ENCODE measurements at regions not wholly inside any gene's neighbourhood (a gene's known extent, or its start where the extent isn't known, plus 50 kb on each side); places are given as distances from the start of the nearest gene placed in this dataset.

DNA sequence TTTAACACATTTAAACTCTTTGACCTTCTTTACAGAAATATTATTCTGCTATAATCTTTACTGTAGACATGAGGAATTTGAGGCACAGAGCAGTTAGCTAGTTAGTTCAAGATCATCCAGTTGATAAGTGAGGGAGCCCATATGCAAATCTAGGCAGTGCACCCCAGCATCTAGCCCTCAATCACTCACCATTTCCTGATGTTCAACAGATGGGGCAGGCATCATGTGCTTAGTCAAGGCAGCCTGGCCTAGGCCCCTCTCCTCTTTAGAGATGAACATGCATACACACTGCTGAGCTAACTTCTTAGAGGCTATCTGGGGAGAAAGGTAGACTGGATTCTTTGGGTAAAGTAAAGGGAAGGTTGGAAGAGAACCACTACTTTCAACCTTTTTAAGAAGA is 206.8 kb upstream of the SLC24A2 start:
- no peak overlapping the region for H3K4me3 ChIP-seq (ENCODE audit: insufficient read depth, low read depth, low read length)
- ChIA-PET CTCF (no interaction called here), POLR2A (ENCODE audit: unreplicated experiment) (no interaction called here)
- H2BK5ac ChIP-seq (ENCODE audit: low read depth, low read length, poor library complexity, severe bottlenecking) = no peak overlapping the region
- no peak overlapping the region for H2BK20ac ChIP-seq (ENCODE audit: low read depth, low read length)
- H4K8ac ChIP-seq (ENCODE audit: low read depth in 2 of 2, low read length in 2 of 2) = no peak overlapping the region
- H2BK120ac ChIP-seq (ENCODE audit: low read depth, low read length) = no peak overlapping the region
- H3K18ac ChIP-seq (ENCODE audit: low read depth, low read length) = no peak overlapping the region
- in situ Hi-C loops (cut with MboI; ENCODE audit: low sequenced_read_pairs) (no loop called here), intact Hi-C loops (cut with micrococcal nuclease) (no loop called here), dilution Hi-C loops (cut with HindIII; ENCODE audit: low sequenced_read_pairs, unreplicated experiment) (no loop called here)
- no peak overlapping the region for H3K14ac ChIP-seq (replicated peaks; ENCODE audit: low read depth, low read length)
- TF ChIP-seq CEBPB (IDR thresholded peaks at IDR 0.05; ENCODE audit: low read depth, low read length) (no peak), NFE2L2 (IDR thresholded peaks at IDR 0.05; ENCODE audit: low read depth, low read length) (no peak), MXI1 (IDR thresholded peaks at IDR 0.05; ENCODE audit: borderline replicate concordance, low read depth, low read length) (no peak), CHD1 (IDR thresholded peaks at IDR 0.05; ENCODE audit: low read depth, low read length) (no peak), MAZ (IDR thresholded peaks at IDR 0.05; ENCODE audit: borderline replicate concordance, low read depth, low read length) (no peak), RFX5 (IDR thresholded peaks at IDR 0.05; ENCODE audit: low read depth, low read length) (no peak)
- no peak overlapping the region for H2AK9ac ChIP-seq (replicated peaks; ENCODE audit: low read depth, low read length, poor library complexity)
- no peak overlapping the region for H3K27ac ChIP-seq (ENCODE audit: insufficient read depth, low read length)
- no TSS peak for BruUV-seq (replicated peaks)
- no peak overlapping the region for H3K4ac ChIP-seq (ENCODE audit: low read depth, low read length)
- H3K27me3 ChIP-seq (ENCODE audit: control insufficient read depth, insufficient read depth, low read length) = peaks cover 6% of the 10 kb centered on the region
- H4K5ac ChIP-seq (ENCODE audit: low read depth, low read length) = no peak overlapping the region
- no peak overlapping the region for H4K91ac ChIP-seq (ENCODE audit: insufficient read depth, low read depth, low read length)
- H3K9me3 ChIP-seq (ENCODE audit: control insufficient read depth, insufficient read depth, low read length) = no peaks in the 10 kb centered on the region
- H2BK15ac ChIP-seq (ENCODE audit: low read depth, low read length) = no peak overlapping the region
- no peak overlapping the region for H2AFZ ChIP-seq (replicated peaks; ENCODE audit: low read length, poor library complexity)
- H3K36me3 ChIP-seq (ENCODE audit: control insufficient read depth, insufficient read depth, low read length) = no peaks in the 10 kb centered on the region
- H2AK5ac ChIP-seq (ENCODE audit: low read depth, low read length) = no peak overlapping the region
- H3K23ac ChIP-seq (ENCODE audit: low read depth, low read length) = no peak overlapping the region
- H3K4me2 ChIP-seq (ENCODE audit: low read depth, low read length) = no peak overlapping the region
- no peak overlapping the region for H3K56ac ChIP-seq (ENCODE audit: extremely low read depth, insufficient read depth, low read length)
- no peak for ATAC-seq (ENCODE audit: low read depth)
- H4K20me1 ChIP-seq (ENCODE audit: insufficient read depth, low read length) = no peaks in the 10 kb centered on the region
- no peak overlapping the region for H3K9ac ChIP-seq (ENCODE audit: low read depth, low read length)
- peaks cover 4% of the 10 kb centered on the region; the same call in 1 of the 2 replicates for H3K4me1 ChIP-seq (ENCODE audit: control insufficient read depth, insufficient read depth, low read length)
- peaks cover 4% of the 10 kb centered on the region; the same call in 1 of the 2 replicates for H3K9me1 ChIP-seq (ENCODE audit: insufficient read depth, low read length)
- no peaks in the 10 kb centered on the region for H3K79me1 ChIP-seq (ENCODE audit: low read depth in 1 of 2, low read length in 2 of 2)
- DNase-seq = no peak
